Ovary (tissue), 3 donors: ENCODE measurements at regions not wholly inside any gene's neighbourhood (a gene's known extent, or its start where the extent isn't known, plus 50 kb on each side); places are given as distances from the start of the nearest gene placed in this dataset.

Experiments used
- CTCF ChIP-seq, 3 donors: fragments of 450-650 bp in 2 of 3; fragments of 200-600 bp in 1 of 3; IDR thresholded peaks; one replicate each; pipeline versions ENCODE4 v1.5.1 to v1.8.0; 2016 to 2022; ENCODE audit warnings: antibody characterized with exemption in 3 of 3, mild to moderate bottlenecking in 1 of 3
- POLR2A ChIP-seq: fragments of 450-650 bp; IDR thresholded peaks from one replicate; pipeline ENCODE4 v1.6.1; 2017; ENCODE audit warnings: antibody characterized with exemption, mild to moderate bottlenecking, moderate library complexity
- donor health status: DM: no; HTN: no; CAD: no.

GRCh38 chr7:131040467-131040932 is 287.2 kb upstream of the MKLN1 start:
- TF ChIP-seq POLR2A: no peak
- TF ChIP-seq CTCF (IDR thresholded peaks at IDR 0.05): peak; percentile 43 to 92 (median 82)
